GM12864 (cell line): ENCODE measurements at regions not wholly inside any gene's neighbourhood (a gene's known extent, or its start where the extent isn't known, plus 50 kb on each side); places are given as distances from the start of the nearest gene placed in this dataset.

Experiments used
- DNase-seq: peaks from one replicate; pipeline ENCODE4 v3.0.0-alpha.2; 2011; ENCODE audit warnings: low read depth
- H3K4me3 ChIP-seq: 2 replicates; pipeline ENCODE4 v1.5.1; 2011; ENCODE audit warnings: mild to moderate bottlenecking, low read depth, low read length, control low read depth
- CTCF ChIP-seq: IDR thresholded peaks from 2 replicates; pipeline ENCODE4 v1.5.1; 2011; ENCODE audit warnings: low read depth, mild to moderate bottlenecking, moderate library complexity, low read length, control low read depth, inconsistent platforms; ENCODE audit errors: missing control alignments

- no peak for DNase-seq
- no peak for TF ChIP-seq CTCF
- no peak overlapping the region for H3K4me3 ChIP-seq
These were observed 125.0 kb downstream of the ASB7 start for GRCh38 chr15:100727291-100727851.

DNA sequence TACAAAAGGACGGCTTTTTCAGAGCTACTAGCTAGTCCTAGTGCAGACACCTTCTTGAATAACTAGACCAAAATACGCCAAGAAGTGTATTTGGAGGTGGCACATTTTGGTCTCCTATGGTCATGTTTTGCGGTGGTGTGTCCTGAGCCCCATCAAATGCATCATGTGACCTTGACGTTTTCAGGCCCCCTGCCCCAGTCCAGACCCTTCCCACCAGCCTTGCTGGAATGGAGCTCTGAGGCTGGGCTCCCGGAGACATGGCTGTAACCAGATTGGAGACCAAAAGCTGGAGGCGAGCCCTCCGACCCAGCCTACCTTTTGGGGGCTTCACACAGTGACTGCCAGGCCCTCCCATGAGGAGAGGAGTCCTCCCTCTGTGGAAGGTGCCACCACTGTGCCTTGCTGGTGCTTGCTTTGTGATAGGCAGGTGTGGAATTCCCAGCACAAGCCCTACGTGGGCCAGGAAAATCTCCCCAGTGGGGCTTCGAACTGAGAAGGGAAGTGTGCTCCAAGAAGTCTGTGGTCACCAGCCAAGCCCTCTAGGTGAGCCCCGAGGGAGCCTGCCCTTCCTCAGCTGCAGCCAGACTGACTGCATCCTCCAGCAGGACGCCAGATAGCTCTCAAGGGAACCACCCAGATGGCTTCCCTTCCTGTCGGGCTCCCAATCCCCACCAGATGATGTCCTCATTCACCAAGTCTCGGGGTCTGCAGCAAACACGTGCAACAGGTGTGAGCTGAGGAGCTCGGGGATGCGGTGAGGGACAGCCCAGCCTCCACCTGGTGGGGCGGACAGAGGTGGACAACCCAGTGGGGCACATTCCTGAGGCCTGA, 126.2 kb downstream of the ASB7 start:
- H3K4me3 ChIP-seq = no peak overlapping the region
- no peak for TF ChIP-seq CTCF
- DNase-seq = no peak

DNA sequence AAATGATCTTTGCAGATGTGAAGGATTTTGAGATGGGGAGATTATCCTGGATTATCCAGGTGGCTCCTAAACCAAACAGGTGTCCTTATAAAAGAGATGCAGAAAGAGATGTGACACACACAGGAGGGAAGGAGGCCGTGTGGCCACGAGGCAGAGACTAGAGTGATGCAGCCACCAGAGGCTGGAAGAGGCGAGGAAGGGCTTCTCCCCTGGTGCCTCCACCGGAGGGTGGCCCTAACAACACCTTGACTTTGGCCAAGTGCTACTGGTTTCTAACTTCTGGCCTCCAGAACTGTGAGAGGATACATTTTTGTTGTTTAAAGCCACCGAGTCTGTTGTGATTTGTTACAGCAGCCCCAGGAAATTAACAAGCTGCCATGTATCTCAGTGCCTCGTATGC, 127.1 kb downstream of the ASB7 start:
- no peak overlapping the region for H3K4me3 ChIP-seq
- no peak for DNase-seq
- no peak for TF ChIP-seq CTCF

DNA sequence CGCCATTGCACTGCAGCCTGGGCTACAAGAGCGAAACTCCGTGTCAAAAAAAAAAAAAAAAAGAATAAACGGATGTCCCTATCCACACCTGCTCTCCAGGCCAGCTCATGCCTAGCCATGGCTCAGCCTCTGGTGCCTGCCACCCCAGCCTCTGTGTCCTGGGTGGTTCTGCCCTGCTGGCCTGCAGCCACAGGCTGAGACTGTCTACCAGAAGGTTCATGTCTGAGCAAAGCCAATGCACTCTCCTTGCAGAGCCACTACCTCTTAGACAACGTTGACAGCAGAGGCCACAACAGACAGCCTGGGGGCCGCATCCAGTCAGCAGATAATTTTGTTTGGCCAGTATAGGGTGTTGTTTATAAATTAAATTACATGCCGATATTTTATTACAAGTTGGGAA, 127.7 kb downstream of the ASB7 start:
- H3K4me3 ChIP-seq = no peak overlapping the region
- no peak for DNase-seq
- no peak for TF ChIP-seq CTCF

GRCh38 chr15:100730655-100731266, 128.4 kb downstream of the ASB7 start:
- no peak for TF ChIP-seq CTCF
- DNase-seq = no peak
- H3K4me3 ChIP-seq = no peak overlapping the region

GRCh38 chr15:100731267-100732152, 129.1 kb downstream of the ASB7 start:
- H3K4me3 ChIP-seq = no peak overlapping the region
- no peak for DNase-seq
- no peak for TF ChIP-seq CTCF
